ENCODE measurements at regions not wholly inside any gene's neighbourhood (a gene's known extent, or its start where the extent isn't known, plus 50 kb on each side); places are given as distances from the start of the nearest gene placed in this dataset.

GRCh38 chr14:71533800-71534199 lies 398.4 kb upstream of the RGS6 start:
- H3K4me1 Mint-ChIP-seq (ENCODE audit: low read depth) = peaks cover 13% of the 10 kb centered on the region
- no peaks in the 10 kb centered on the region for H3K9me3 ChIP-seq (ENCODE audit: control insufficient read depth in 1 of 2, insufficient read depth in 1 of 2, low read length in 2 of 2)
- no peaks in the 10 kb centered on the region for H3K9me3 Mint-ChIP-seq
- POLR2A ChIA-PET = no interaction called here
- intact Hi-C loops (cut with DNase I, micrococcal nuclease) = no loop called here
- no peaks in the 10 kb centered on the region for H3K4me1 ChIP-seq (ENCODE audit: insufficient read depth, low read length)
- no peak overlapping the region for H3K4me3 Mint-ChIP-seq
- H3K27me3 Mint-ChIP-seq = no peaks in the 10 kb centered on the region
- H3K27ac Mint-ChIP-seq = no peak overlapping the region
- no peak overlapping the region for H3K4me3 ChIP-seq (ENCODE audit: low read length)
- ATAC-seq (ENCODE audit: poor library complexity) (no peak), DNase-seq (no peak)
- no peak overlapping the region for H3K27ac ChIP-seq (ENCODE audit: low read depth in 1 of 2, low read length in 2 of 2)
- TF ChIP-seq, protein P1, sequence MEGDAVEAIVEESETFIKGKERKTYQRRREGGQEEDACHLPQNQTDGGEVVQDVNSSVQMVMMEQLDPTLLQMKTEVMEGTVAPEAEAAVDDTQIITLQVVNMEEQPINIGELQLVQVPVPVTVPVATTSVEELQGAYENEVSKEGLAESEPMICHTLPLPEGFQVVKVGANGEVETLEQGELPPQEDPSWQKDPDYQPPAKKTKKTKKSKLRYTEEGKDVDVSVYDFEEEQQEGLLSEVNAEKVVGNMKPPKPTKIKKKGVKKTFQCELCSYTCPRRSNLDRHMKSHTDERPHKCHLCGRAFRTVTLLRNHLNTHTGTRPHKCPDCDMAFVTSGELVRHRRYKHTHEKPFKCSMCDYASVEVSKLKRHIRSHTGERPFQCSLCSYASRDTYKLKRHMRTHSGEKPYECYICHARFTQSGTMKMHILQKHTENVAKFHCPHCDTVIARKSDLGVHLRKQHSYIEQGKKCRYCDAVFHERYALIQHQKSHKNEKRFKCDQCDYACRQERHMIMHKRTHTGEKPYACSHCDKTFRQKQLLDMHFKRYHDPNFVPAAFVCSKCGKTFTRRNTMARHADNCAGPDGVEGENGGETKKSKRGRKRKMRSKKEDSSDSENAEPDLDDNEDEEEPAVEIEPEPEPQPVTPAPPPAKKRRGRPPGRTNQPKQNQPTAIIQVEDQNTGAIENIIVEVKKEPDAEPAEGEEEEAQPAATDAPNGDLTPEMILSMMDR (IDR thresholded peaks at IDR 0.05) = no peak
- H3K36me3 ChIP-seq (ENCODE audit: insufficient read depth, low read length) = peaks cover 5% of the 10 kb centered on the region
- CTCF ChIA-PET = no interaction called here
- H3K27me3 ChIP-seq (ENCODE audit: control insufficient read depth in 1 of 2, insufficient read depth in 2 of 2, low read length in 2 of 2) = no peaks in the 10 kb centered on the region
- peaks cover 33% of the 10 kb centered on the region for H3K36me3 Mint-ChIP-seq (ENCODE audit: low read depth)

GRCh38 chr14:71534506-71534905 lies 397.7 kb upstream of the RGS6 start:
- H3K27me3 Mint-ChIP-seq = no peaks in the 10 kb centered on the region
- no peaks in the 10 kb centered on the region for H3K4me1 ChIP-seq (ENCODE audit: insufficient read depth, low read length)
- CTCF ChIA-PET = no interaction called here

DNA sequence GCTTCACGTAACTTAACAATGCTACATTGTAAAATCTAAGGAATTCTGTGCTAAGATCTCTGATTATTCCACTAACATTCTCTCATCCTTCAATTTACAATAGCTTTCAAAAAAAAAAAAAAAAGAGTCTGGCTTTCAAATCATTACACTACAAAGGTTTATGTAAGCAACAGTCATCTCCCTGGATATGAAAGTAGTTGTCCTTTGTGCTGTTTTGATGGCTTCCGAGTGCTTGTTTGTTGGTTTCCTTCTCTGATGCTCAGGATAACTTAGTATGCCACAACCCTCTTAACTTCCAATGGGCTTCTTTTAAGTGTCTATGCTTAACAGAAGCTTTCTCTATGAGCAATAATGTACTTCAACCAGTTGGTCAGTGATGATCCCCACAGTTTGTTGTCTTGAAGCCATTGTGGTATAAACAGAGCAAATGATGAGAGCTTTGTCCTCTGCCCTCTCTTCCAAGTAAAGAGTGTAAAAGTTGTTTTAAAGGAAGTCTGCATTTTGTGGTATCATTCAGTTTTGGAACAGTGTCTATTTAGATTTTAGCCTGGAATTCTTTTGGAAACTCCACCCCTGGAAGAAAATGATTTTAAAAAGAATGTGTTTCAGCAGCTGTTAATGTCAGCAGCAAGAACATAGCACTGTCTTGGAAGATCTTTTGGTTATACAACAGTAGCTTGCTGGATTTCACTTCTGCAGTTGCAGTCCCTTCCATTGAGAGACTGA lies 396.1 kb upstream of the RGS6 start:
- H3K9me3 Mint-ChIP-seq = no peaks in the 10 kb centered on the region
- peaks cover 26% of the 10 kb centered on the region for H3K4me1 Mint-ChIP-seq (ENCODE audit: low read depth)
- H3K36me3 ChIP-seq (ENCODE audit: insufficient read depth, low read length) = no peaks in the 10 kb centered on the region
- no peak overlapping the region for H3K27ac Mint-ChIP-seq
- H3K36me3 Mint-ChIP-seq (ENCODE audit: low read depth) = peaks cover 18% of the 10 kb centered on the region
- no peak overlapping the region for H3K27ac ChIP-seq (ENCODE audit: low read depth in 1 of 2, low read length in 2 of 2)
- H3K9me3 ChIP-seq (ENCODE audit: control insufficient read depth in 1 of 2, insufficient read depth in 1 of 2, low read length in 2 of 2) = no peaks in the 10 kb centered on the region
- DNase-seq (no peak), ATAC-seq (ENCODE audit: poor library complexity) (no peak)
- H3K27me3 Mint-ChIP-seq = no peaks in the 10 kb centered on the region
- H3K4me1 ChIP-seq (ENCODE audit: insufficient read depth, low read length) = no peaks in the 10 kb centered on the region
- ChIA-PET POLR2A (no interaction called here), CTCF (interaction anchor here (0.7 kb wide), 1 partner anchor 9 kb away, joined by 3 read pairs; no protein-coding TSS in a partner anchor)
- H3K27me3 ChIP-seq (ENCODE audit: control insufficient read depth in 1 of 2, insufficient read depth in 2 of 2, low read length in 2 of 2) = no peaks in the 10 kb centered on the region
- intact Hi-C loops (cut with DNase I, micrococcal nuclease) = no loop called here
- H3K4me3 ChIP-seq (ENCODE audit: low read length) = no peak overlapping the region
- H3K4me3 Mint-ChIP-seq = no peak overlapping the region
- TF ChIP-seq, protein P1 (IDR thresholded peaks at IDR 0.05) = no peak

More at GRCh38 chr14:71534506-71534905, 397.7 kb upstream of the RGS6 start:
- H3K36me3 Mint-ChIP-seq (ENCODE audit: low read depth) = peaks cover 33% of the 10 kb centered on the region
- H3K4me3 Mint-ChIP-seq = no peak overlapping the region
- Histone ChIP-seq H3K9me3 (ENCODE audit: control insufficient read depth in 1 of 2, insufficient read depth in 1 of 2, low read length in 2 of 2) (no peaks in the 10 kb centered on the region), H3K27ac (ENCODE audit: low read depth in 1 of 2, low read length in 2 of 2) (no peak overlapping the region), H3K27me3 (ENCODE audit: control insufficient read depth in 1 of 2, insufficient read depth in 2 of 2, low read length in 2 of 2) (no peaks in the 10 kb centered on the region), H3K4me3 (ENCODE audit: low read length) (no peak overlapping the region), H3K36me3 (ENCODE audit: insufficient read depth, low read length) (peaks cover 5% of the 10 kb centered on the region)
- H3K9me3 Mint-ChIP-seq = no peaks in the 10 kb centered on the region
- POLR2A ChIA-PET = no interaction called here
- no peak for DNase-seq
- no peak for ATAC-seq (ENCODE audit: poor library complexity)
- peaks cover 20% of the 10 kb centered on the region for H3K4me1 Mint-ChIP-seq (ENCODE audit: low read depth)
- TF ChIP-seq, protein P1 (IDR thresholded peaks at IDR 0.05) = no peak
- intact Hi-C loops (cut with DNase I, micrococcal nuclease) = no loop called here
- no peak overlapping the region for H3K27ac Mint-ChIP-seq
